Astrocyte (in vitro differentiated cells and primary cell): ENCODE measurements at regions not wholly inside any gene's neighbourhood (a gene's known extent, or its start where the extent isn't known, plus 50 kb on each side); places are given as distances from the start of the nearest gene placed in this dataset.

Source experiments
- DNase-seq: peaks from one replicate; pipeline ENCODE4 v3.0.0-alpha.2; 2010; ENCODE audit warnings: low read depth
- FAIRE-seq: peaks from 2 replicates; lab custom pipeline; 2011; peaks lifted over from hg19 to GRCh38; lab: Jason Lieb, UNC
- H2AFZ ChIP-seq: 2 replicates; pipeline ENCODE4 v1.6.0; 2012; ENCODE audit warnings: low read depth, low read length, inconsistent platforms
- H3K27ac ChIP-seq: 2 replicates; pipeline ENCODE4 v1.5.1; 2011; ENCODE audit warnings: low read depth, low read length, inconsistent platforms
- H3K27me3 ChIP-seq: 2 replicates; pipeline ENCODE4 v1.6.0; 2011; ENCODE audit warnings: low read length, inconsistent platforms; ENCODE audit not compliant: insufficient read depth
- H3K36me3 ChIP-seq: 2 replicates; pipeline ENCODE4 v1.5.1; 2011; ENCODE audit warnings: low read length, inconsistent platforms; ENCODE audit not compliant: insufficient read depth
- H3K4me1 ChIP-seq: 2 replicates; pipeline ENCODE4 v1.5.1; 2011; ENCODE audit warnings: low read length, inconsistent platforms; ENCODE audit not compliant: insufficient read depth
- H3K4me2 ChIP-seq: 2 replicates; pipeline ENCODE4 v1.6.0; 2012; ENCODE audit warnings: low read length, inconsistent platforms
- H3K4me3 ChIP-seq: 2 replicates; pipeline ENCODE4 v1.5.1; 2011; ENCODE audit warnings: low read depth, mild to moderate bottlenecking, low read length, inconsistent platforms; ENCODE audit not compliant: insufficient read depth
- H3K79me2 ChIP-seq: 2 replicates; pipeline ENCODE4 v1.6.0; 2012; ENCODE audit warnings: mild to moderate bottlenecking, low read length, inconsistent platforms; ENCODE audit not compliant: insufficient read depth
- H3K9ac ChIP-seq: 2 replicates; pipeline ENCODE4 v1.6.0; 2012; ENCODE audit warnings: mild to moderate bottlenecking, low read length, inconsistent platforms
- H3K9me3 ChIP-seq: 2 replicates; pipeline ENCODE4 v1.5.1; 2012; ENCODE audit warnings: low read depth, mild to moderate bottlenecking, low read length, inconsistent platforms; ENCODE audit not compliant: insufficient read depth
- H4K20me1 ChIP-seq: 2 replicates; pipeline ENCODE4 v1.6.0; 2012; ENCODE audit warnings: low read length, inconsistent platforms; ENCODE audit not compliant: insufficient read depth
- H3K27ac Mint-ChIP-seq: one replicate; pipeline ENCODE4 v1.8.0; 2021; ENCODE audit warnings: mild to moderate bottlenecking, mixed read lengths; ENCODE audit not compliant: unreplicated experiment
- H3K27me3 Mint-ChIP-seq: one replicate; pipeline ENCODE4 v1.8.0; 2021; ENCODE audit warnings: low read depth, mixed read lengths; ENCODE audit not compliant: unreplicated experiment
- H3K36me3 Mint-ChIP-seq: one replicate; pipeline ENCODE4 v1.8.0; 2021; ENCODE audit warnings: low read depth, mixed read lengths; ENCODE audit not compliant: unreplicated experiment
- H3K4me1 Mint-ChIP-seq: one replicate; pipeline ENCODE4 v1.8.0; 2021; ENCODE audit warnings: low read depth, mixed read lengths; ENCODE audit not compliant: unreplicated experiment
- H3K4me3 Mint-ChIP-seq: one replicate; pipeline ENCODE4 v1.8.0; 2021; ENCODE audit warnings: mild to moderate bottlenecking, moderate library complexity, mixed read lengths; ENCODE audit not compliant: unreplicated experiment
- H3K9me3 Mint-ChIP-seq: one replicate; pipeline ENCODE4 v1.8.0; 2021; ENCODE audit warnings: mild to moderate bottlenecking, mixed read lengths; ENCODE audit not compliant: unreplicated experiment
- EZH2 ChIP-seq: IDR thresholded peaks from 2 replicates; pipeline ENCODE4 v1.6.1; 2012; ENCODE audit warnings: mild to moderate bottlenecking, low read length, inconsistent platforms; ENCODE audit not compliant: insufficient read depth
- TF ChIP-seq, protein P1 (sequence below): IDR thresholded peaks from 2 replicates; pipeline ENCODE4 v1.5.1; 2011; ENCODE audit warnings: low read depth, mild to moderate bottlenecking, inconsistent platforms, low read length, moderate library complexity; ENCODE audit not compliant: insufficient read depth

GRCh38 chr15:69600556-69601085 lies 148.0 kb downstream of the RPLP1 start:
- FAIRE-seq (no peak), DNase-seq (no peak)
- Histone ChIP-seq H3K9ac (no peak overlapping the region), H3K36me3 (no peaks in the 10 kb centered on the region), H3K27ac (no peak overlapping the region), H3K4me1 (no peaks in the 10 kb centered on the region), H4K20me1 (no peaks in the 10 kb centered on the region), H3K9me3 (no peaks in the 10 kb centered on the region), H3K79me2 (no peaks in the 10 kb centered on the region), H3K4me3 (no peak overlapping the region), H3K4me2 (no peak overlapping the region), H2AFZ (no peak overlapping the region), H3K27me3 (peaks cover 42% of the 10 kb centered on the region)
- peaks cover 6% of the 10 kb centered on the region for H3K9me3 Mint-ChIP-seq
- TF ChIP-seq EZH2: no peak
- TF ChIP-seq, protein P1, sequence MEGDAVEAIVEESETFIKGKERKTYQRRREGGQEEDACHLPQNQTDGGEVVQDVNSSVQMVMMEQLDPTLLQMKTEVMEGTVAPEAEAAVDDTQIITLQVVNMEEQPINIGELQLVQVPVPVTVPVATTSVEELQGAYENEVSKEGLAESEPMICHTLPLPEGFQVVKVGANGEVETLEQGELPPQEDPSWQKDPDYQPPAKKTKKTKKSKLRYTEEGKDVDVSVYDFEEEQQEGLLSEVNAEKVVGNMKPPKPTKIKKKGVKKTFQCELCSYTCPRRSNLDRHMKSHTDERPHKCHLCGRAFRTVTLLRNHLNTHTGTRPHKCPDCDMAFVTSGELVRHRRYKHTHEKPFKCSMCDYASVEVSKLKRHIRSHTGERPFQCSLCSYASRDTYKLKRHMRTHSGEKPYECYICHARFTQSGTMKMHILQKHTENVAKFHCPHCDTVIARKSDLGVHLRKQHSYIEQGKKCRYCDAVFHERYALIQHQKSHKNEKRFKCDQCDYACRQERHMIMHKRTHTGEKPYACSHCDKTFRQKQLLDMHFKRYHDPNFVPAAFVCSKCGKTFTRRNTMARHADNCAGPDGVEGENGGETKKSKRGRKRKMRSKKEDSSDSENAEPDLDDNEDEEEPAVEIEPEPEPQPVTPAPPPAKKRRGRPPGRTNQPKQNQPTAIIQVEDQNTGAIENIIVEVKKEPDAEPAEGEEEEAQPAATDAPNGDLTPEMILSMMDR: no peak
- no peak overlapping the region for H3K27ac Mint-ChIP-seq
- H3K4me3 Mint-ChIP-seq: no peak overlapping the region
- peaks cover 4% of the 10 kb centered on the region for H3K4me1 Mint-ChIP-seq
- no peaks in the 10 kb centered on the region for H3K36me3 Mint-ChIP-seq
- H3K27me3 Mint-ChIP-seq: peaks cover 86% of the 10 kb centered on the region

DNA sequence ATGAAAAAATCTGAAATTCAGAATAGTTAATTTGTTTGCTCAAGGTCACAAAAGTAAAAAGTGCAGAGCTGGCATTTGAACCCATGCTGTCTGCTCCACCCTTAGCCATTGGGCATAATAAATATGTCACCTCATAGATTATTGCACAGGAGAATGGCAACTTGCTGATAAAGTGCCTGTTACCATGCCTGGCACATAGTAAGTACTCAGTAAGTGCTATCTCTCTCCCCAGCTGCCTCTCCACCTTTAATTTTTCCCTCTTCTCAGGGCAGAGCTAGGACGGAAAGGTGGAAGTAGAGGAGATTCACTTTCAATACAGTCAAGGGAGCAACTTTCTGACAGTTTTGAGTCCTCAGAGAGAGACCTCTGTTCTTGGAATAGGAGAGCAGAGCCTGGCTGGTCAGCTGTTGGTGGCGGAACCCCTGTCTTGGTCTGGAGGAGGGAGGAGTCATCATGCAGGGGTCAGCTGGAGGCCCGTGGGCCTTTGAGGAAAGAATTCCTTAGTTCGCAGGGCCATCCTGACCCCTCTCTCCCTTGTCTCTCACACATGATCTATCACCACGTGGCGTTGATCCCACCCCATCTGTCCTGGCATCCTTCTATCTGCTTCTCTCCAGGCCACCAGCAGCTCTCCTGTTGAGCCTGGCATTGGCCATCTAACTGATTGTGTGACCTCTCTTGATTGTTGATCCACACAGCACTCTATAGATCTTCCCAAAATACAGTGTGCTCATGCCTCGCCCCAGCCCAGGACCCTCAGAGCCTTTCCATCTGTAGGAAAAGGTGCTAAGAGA lies 149.3 kb downstream of the RPLP1 start:
- Mint-ChIP-seq H3K9me3 (peaks cover 6% of the 10 kb centered on the region), H3K27me3 (peaks cover 81% of the 10 kb centered on the region), H3K27ac (no peak overlapping the region), H3K4me3 (no peak overlapping the region), H3K4me1 (peaks cover 4% of the 10 kb centered on the region), H3K36me3 (no peaks in the 10 kb centered on the region)
- DNase-seq: no peak
- Histone ChIP-seq H3K4me2 (no peak overlapping the region), H3K4me3 (no peak overlapping the region), H3K9me3 (no peaks in the 10 kb centered on the region), H4K20me1 (no peaks in the 10 kb centered on the region), H3K9ac (no peak overlapping the region), H3K4me1 (no peaks in the 10 kb centered on the region), H3K36me3 (no peaks in the 10 kb centered on the region), H2AFZ (no peak overlapping the region), H3K27me3 (peaks cover 33% of the 10 kb centered on the region), H3K79me2 (no peaks in the 10 kb centered on the region), H3K27ac (no peak overlapping the region)
- FAIRE-seq: no peak
- TF ChIP-seq EZH2: no peak
- TF ChIP-seq, protein P1: no peak

DNA sequence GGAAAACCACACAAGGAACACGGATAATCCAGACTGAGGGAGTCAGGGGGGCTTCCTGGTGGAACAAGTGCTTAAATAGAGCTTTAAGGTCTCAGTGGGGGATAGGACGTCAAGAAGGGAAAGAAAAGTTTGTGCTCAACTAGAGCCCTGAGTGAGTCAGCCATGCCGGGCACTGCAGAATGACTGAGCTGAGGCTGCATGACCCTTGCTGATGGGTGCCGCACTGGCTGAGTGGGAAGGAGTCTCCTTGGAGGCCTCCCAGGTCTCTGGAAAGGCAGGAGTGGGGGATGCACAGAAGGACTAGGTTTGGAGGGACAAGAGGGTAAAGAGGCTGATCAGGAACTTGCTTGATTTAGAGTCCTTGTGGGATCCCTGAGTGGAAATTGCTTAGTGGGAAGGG lies 150.3 kb downstream of the RPLP1 start:
- no peaks in the 10 kb centered on the region for H4K20me1 ChIP-seq
- no peaks in the 10 kb centered on the region for H3K79me2 ChIP-seq
- no peak overlapping the region for H2AFZ ChIP-seq
- FAIRE-seq (no peak), DNase-seq (no peak)
- no peak overlapping the region for H3K4me2 ChIP-seq
- Mint-ChIP-seq H3K9me3 (peaks cover 5% of the 10 kb centered on the region), H3K27ac (no peak overlapping the region), H3K4me3 (no peak overlapping the region), H3K27me3 (peaks cover 76% of the 10 kb centered on the region), H3K4me1 (peaks cover 4% of the 10 kb centered on the region), H3K36me3 (no peaks in the 10 kb centered on the region)
- no peaks in the 10 kb centered on the region for H3K4me1 ChIP-seq
- no peaks in the 10 kb centered on the region for H3K9me3 ChIP-seq
- TF ChIP-seq EZH2: no peak
- TF ChIP-seq, protein P1: no peak
- no peak overlapping the region for H3K4me3 ChIP-seq
- no peak overlapping the region for H3K27ac ChIP-seq
- no peaks in the 10 kb centered on the region for H3K36me3 ChIP-seq
- peaks cover 24% of the 10 kb centered on the region for H3K27me3 ChIP-seq
- no peak overlapping the region for H3K9ac ChIP-seq
